ENCODE measurements at regions not wholly inside any gene's neighbourhood (a gene's known extent, or its start where the extent isn't known, plus 50 kb on each side); places are given as distances from the start of the nearest gene placed in this dataset.
"Not testable (repeated sequence)": the region's sequence is repeated elsewhere in the genome, so short reads cannot be mapped to it uniquely, and the experiment has no call there.

GRCh38 chr2:90052113-90052631 is 1360.7 kb downstream of the RPIA start:
- TF ChIP-seq, protein P1, sequence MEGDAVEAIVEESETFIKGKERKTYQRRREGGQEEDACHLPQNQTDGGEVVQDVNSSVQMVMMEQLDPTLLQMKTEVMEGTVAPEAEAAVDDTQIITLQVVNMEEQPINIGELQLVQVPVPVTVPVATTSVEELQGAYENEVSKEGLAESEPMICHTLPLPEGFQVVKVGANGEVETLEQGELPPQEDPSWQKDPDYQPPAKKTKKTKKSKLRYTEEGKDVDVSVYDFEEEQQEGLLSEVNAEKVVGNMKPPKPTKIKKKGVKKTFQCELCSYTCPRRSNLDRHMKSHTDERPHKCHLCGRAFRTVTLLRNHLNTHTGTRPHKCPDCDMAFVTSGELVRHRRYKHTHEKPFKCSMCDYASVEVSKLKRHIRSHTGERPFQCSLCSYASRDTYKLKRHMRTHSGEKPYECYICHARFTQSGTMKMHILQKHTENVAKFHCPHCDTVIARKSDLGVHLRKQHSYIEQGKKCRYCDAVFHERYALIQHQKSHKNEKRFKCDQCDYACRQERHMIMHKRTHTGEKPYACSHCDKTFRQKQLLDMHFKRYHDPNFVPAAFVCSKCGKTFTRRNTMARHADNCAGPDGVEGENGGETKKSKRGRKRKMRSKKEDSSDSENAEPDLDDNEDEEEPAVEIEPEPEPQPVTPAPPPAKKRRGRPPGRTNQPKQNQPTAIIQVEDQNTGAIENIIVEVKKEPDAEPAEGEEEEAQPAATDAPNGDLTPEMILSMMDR (conservative IDR thresholded peaks at IDR 0.05; ENCODE audit: low read length): peak; percentile 40; the same call in 1 of the 2 replicates
- TF ChIP-seq EZH2phosphoT487 (IDR thresholded peaks at IDR 0.05; ENCODE audit: borderline replicate concordance, low read depth, low read length): not testable (repeated sequence)
